ENCODE measurements at regions not wholly inside any gene's neighbourhood (a gene's known extent, or its start where the extent isn't known, plus 50 kb on each side); places are given as distances from the start of the nearest gene placed in this dataset.

DNA sequence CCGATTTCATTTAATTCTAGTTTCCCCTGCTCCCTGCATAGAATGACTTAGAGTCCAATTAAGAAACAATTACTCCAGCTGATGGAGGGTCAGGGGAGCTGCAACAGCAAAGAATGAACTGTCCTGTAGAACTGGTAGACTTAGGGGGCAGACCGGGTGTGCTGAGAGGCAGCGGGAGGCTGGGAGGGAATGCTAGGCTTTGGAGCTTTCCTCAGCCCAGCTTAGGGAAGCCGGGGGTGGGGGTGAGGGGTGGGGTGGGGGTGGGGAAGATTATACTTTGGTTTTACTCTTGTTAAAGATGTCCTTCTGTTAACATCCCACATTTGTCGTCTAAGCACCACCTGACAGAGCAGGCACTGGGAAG lies 458.6 kb upstream of the ASIC2 start:
- TF ChIP-seq, protein P1, sequence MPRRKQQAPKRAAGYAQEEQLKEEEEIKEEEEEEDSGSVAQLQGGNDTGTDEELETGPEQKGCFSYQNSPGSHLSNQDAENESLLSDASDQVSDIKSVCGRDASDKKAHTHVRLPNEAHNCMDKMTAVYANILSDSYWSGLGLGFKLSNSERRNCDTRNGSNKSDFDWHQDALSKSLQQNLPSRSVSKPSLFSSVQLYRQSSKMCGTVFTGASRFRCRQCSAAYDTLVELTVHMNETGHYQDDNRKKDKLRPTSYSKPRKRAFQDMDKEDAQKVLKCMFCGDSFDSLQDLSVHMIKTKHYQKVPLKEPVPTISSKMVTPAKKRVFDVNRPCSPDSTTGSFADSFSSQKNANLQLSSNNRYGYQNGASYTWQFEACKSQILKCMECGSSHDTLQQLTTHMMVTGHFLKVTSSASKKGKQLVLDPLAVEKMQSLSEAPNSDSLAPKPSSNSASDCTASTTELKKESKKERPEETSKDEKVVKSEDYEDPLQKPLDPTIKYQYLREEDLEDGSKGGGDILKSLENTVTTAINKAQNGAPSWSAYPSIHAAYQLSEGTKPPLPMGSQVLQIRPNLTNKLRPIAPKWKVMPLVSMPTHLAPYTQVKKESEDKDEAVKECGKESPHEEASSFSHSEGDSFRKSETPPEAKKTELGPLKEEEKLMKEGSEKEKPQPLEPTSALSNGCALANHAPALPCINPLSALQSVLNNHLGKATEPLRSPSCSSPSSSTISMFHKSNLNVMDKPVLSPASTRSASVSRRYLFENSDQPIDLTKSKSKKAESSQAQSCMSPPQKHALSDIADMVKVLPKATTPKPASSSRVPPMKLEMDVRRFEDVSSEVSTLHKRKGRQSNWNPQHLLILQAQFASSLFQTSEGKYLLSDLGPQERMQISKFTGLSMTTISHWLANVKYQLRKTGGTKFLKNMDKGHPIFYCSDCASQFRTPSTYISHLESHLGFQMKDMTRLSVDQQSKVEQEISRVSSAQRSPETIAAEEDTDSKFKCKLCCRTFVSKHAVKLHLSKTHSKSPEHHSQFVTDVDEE (CRISPR knock-in tag; IDR thresholded peaks at IDR 0.05) = no peak
- no peak for TF ChIP-seq ZNF70 (CRISPR knock-in tag; IDR thresholded peaks at IDR 0.05)
- TF ChIP-seq ZC3H10 (CRISPR knock-in tag; IDR thresholded peaks at IDR 0.05) = no peak
- TF ChIP-seq, protein P2, sequence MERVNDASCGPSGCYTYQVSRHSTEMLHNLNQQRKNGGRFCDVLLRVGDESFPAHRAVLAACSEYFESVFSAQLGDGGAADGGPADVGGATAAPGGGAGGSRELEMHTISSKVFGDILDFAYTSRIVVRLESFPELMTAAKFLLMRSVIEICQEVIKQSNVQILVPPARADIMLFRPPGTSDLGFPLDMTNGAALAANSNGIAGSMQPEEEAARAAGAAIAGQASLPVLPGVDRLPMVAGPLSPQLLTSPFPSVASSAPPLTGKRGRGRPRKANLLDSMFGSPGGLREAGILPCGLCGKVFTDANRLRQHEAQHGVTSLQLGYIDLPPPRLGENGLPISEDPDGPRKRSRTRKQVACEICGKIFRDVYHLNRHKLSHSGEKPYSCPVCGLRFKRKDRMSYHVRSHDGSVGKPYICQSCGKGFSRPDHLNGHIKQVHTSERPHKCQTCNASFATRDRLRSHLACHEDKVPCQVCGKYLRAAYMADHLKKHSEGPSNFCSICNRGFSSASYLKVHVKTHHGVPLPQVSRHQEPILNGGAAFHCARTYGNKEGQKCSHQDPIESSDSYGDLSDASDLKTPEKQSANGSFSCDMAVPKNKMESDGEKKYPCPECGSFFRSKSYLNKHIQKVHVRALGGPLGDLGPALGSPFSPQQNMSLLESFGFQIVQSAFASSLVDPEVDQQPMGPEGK (CRISPR knock-in tag; IDR thresholded peaks at IDR 0.05; ENCODE audit: borderline replicate concordance) = no peak
- no peak for TF ChIP-seq RARB (CRISPR knock-in tag; IDR thresholded peaks at IDR 0.05)
- no peak for TF ChIP-seq ZNF565 (CRISPR knock-in tag; conservative IDR thresholded peaks at IDR 0.05; ENCODE audit: low read depth)
- TF ChIP-seq, protein P3, sequence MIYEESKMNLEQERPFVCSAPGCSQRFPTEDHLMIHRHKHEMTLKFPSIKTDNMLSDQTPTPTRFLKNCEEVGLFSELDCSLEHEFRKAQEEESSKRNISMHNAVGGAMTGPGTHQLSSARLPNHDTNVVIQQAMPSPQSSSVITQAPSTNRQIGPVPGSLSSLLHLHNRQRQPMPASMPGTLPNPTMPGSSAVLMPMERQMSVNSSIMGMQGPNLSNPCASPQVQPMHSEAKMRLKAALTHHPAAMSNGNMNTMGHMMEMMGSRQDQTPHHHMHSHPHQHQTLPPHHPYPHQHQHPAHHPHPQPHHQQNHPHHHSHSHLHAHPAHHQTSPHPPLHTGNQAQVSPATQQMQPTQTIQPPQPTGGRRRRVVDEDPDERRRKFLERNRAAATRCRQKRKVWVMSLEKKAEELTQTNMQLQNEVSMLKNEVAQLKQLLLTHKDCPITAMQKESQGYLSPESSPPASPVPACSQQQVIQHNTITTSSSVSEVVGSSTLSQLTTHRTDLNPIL (CRISPR knock-in tag; IDR thresholded peaks at IDR 0.05; ENCODE audit: low read depth) = no peak
